Esophagus muscularis mucosa (tissue), 4 donors: ENCODE measurements at regions not wholly inside any gene's neighbourhood (a gene's known extent, or its start where the extent isn't known, plus 50 kb on each side); places are given as distances from the start of the nearest gene placed in this dataset.

Experiments
- EP300 ChIP-seq: sonication (generic); formaldehyde crosslinking; IDR thresholded peaks from one replicate; pipeline ENCODE4 v1.6.1; 2017; ENCODE audit warnings: antibody characterized with exemption
- POLR2AphosphoS5 ChIP-seq, 2 donors: sonication (generic); formaldehyde crosslinking; IDR thresholded peaks; one replicate each; pipeline ENCODE4 v1.6.1; 2017; ENCODE audit warnings: antibody characterized with exemption in 2 of 2
- TF ChIP-seq, protein P1 (sequence below), 3 experiments: fragments of 200-600 bp in 2 of 3; fragments of 450-650 bp in 1 of 3; sonication (generic) in 2 of 3; IDR thresholded peaks; one replicate each; pipeline ENCODE4 v1.5.1; 2017 to 2019; ENCODE audit warnings: antibody characterized with exemption in 3 of 3, mild to moderate bottlenecking in 2 of 3, moderate library complexity in 1 of 3

DNA sequence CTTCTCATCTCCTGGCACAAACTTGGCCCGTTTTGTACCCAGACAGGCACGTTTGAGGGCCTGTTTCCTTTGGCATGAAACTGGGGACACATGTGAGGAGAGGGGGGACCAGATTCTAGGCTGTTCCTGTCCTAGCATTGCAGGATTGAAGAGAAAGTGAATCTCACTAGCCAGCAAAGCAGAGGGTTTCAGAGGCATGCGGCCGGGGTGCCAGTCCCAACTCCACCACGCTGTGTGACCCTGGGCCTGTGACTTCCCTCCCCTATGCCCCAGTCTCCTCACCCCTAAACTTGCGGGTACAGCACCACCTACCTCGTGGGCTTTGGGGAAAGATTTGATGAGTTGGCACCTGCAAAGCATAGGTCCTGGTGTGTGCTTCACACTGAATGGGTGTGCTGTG, 53.5 kb upstream of the CIBAR2 start:
- TF ChIP-seq, protein P1, sequence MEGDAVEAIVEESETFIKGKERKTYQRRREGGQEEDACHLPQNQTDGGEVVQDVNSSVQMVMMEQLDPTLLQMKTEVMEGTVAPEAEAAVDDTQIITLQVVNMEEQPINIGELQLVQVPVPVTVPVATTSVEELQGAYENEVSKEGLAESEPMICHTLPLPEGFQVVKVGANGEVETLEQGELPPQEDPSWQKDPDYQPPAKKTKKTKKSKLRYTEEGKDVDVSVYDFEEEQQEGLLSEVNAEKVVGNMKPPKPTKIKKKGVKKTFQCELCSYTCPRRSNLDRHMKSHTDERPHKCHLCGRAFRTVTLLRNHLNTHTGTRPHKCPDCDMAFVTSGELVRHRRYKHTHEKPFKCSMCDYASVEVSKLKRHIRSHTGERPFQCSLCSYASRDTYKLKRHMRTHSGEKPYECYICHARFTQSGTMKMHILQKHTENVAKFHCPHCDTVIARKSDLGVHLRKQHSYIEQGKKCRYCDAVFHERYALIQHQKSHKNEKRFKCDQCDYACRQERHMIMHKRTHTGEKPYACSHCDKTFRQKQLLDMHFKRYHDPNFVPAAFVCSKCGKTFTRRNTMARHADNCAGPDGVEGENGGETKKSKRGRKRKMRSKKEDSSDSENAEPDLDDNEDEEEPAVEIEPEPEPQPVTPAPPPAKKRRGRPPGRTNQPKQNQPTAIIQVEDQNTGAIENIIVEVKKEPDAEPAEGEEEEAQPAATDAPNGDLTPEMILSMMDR (IDR thresholded peaks at IDR 0.05) = no peak
- TF ChIP-seq POLR2AphosphoS5 (IDR thresholded peaks at IDR 0.05) (no peak), EP300 (no peak)
